HepG2 (cell line): ENCODE measurements at regions not wholly inside any gene's neighbourhood (a gene's known extent, or its start where the extent isn't known, plus 50 kb on each side); places are given as distances from the start of the nearest gene placed in this dataset.

Source experiments
- ATAC-seq: fragments of 200-7000 bp; cut with Tn5 transposase; 3 replicates; pipeline ENCODE4 v1.9.1; 2020; ENCODE audit warnings: mild to moderate bottlenecking, moderate library complexity
- BruUV-seq: library from RNA; stranded (reverse); fragments of 400-500 nt; replicated peaks from 2 replicates; lab custom pipeline; 2021; lab: Mats Ljungman, UMichigan
- CTCF ChIA-PET: fragments of 300-600 bp; formaldehyde crosslinking; extraction: SDS; loops from one replicate; lab custom pipeline; 2021; ENCODE audit warnings: low total read pairs, inconsistent platforms, low intra/inter-chr PET ratio; lab: Yijun Ruan, JAX
- POLR2A ChIA-PET: fragments of 350-600 bp; sonication (Branson Sonifier 250); formaldehyde crosslinking; loops from one replicate; lab custom pipeline; 2020; ENCODE audit warnings: antibody characterized with exemption, inconsistent platforms; lab: Yijun Ruan, JAX
- DNase-seq: peaks from one replicate; pipeline ENCODE4 v3.0.0-alpha.2; 2015; ENCODE audit warnings: low spot score
- FAIRE-seq: peaks from 3 replicates; lab custom pipeline; 2011; peaks lifted over from hg19 to GRCh38; lab: Jason Lieb, UNC
- H2AFZ ChIP-seq: one replicate; pipeline ENCODE4 v1.6.1; 2011; ENCODE audit warnings: low read length, inconsistent platforms
- H3K27ac ChIP-seq: fragments of 300-600 bp; 3 replicates; pipeline ENCODE4 v1.8.0; 2011; ENCODE audit warnings: mixed run types, mild to moderate bottlenecking, mixed read lengths, low read length, inconsistent platforms; ENCODE audit not compliant: insufficient read depth; ENCODE audit errors: extremely low read length
- H3K27me3 ChIP-seq, 2 experiments: fragments of 200-600 bp in 1 of 2; 2 replicates in 1 of 2; 3 replicates in 1 of 2; pipeline versions ENCODE4 v1.6.0 to v1.8.0; 2011; ENCODE audit warnings: low read length in 2 of 2, mild to moderate bottlenecking in 2 of 2, moderate library complexity in 2 of 2, inconsistent platforms in 1 of 2; ENCODE audit not compliant: insufficient read depth in 2 of 2, control insufficient read depth in 1 of 2
- H3K36me3 ChIP-seq, 2 experiments: fragments of 200-600 bp in 1 of 2; replicated peaks in 1 of 2; 2 replicates in 1 of 2; 3 replicates in 1 of 2; pipeline versions ENCODE4 v1.5.1 to v1.8.0; 2011; ENCODE audit warnings: low read length in 2 of 2, inconsistent platforms in 1 of 2; ENCODE audit not compliant: insufficient read depth in 2 of 2, control insufficient read depth in 1 of 2
- H3K4me1 ChIP-seq: 2 replicates; pipeline ENCODE4 v1.5.1; 2012; ENCODE audit warnings: low read length, inconsistent platforms; ENCODE audit not compliant: insufficient read depth
- H3K4me2 ChIP-seq: 2 replicates; pipeline ENCODE4 v1.6.0; 2011; ENCODE audit warnings: low read depth, low read length, inconsistent platforms
- H3K4me3 ChIP-seq, 3 experiments: fragments of 200-600 bp in 1 of 3; sonication (generic), shearing (Covaris generic) in 1 of 3; replicated peaks in 1 of 3; 2 replicates each; pipeline ENCODE4 v1.5.1; 2011 to 2016; ENCODE audit warnings: low read length in 3 of 3, inconsistent platforms in 2 of 3, low read depth in 2 of 3, mild to moderate bottlenecking in 2 of 3, control low read depth in 1 of 3, mixed read lengths in 1 of 3; ENCODE audit not compliant: insufficient read depth in 1 of 3
- H3K79me2 ChIP-seq: one replicate; pipeline ENCODE4 v1.6.1; 2011; ENCODE audit warnings: low read length, inconsistent platforms; ENCODE audit not compliant: insufficient read depth
- H3K9ac ChIP-seq: 2 replicates; pipeline ENCODE4 v1.6.0; 2011; ENCODE audit warnings: mild to moderate bottlenecking, low read depth, low read length, inconsistent platforms; ENCODE audit not compliant: insufficient read depth
- H3K9me3 ChIP-seq: 2 replicates; pipeline ENCODE4 v1.5.1; 2012; ENCODE audit warnings: mild to moderate bottlenecking, low read length
- H4K20me1 ChIP-seq: 2 replicates; pipeline ENCODE4 v1.6.0; 2011; ENCODE audit warnings: inconsistent platforms, mild to moderate bottlenecking, low read length, moderate library complexity; ENCODE audit not compliant: insufficient read depth
- ADNP ChIP-seq: sonication (generic); formaldehyde crosslinking; IDR thresholded peaks from 2 replicates; pipeline ENCODE4 v1.4.0; 2020; ENCODE audit warnings: missing genetic modification reagents
- BRF2 ChIP-seq: sonication (generic); formaldehyde crosslinking; IDR thresholded peaks from 2 replicates; pipeline ENCODE4 v1.8.1; 2022; ENCODE audit warnings: mild to moderate bottlenecking, missing genetic modification reagents
- ELF1 ChIP-seq: sonication (generic); formaldehyde crosslinking; IDR thresholded peaks from 2 replicates; pipeline ENCODE4 v1.4.0; 2020; ENCODE audit warnings: missing genetic modification reagents
- KAT8 ChIP-seq: IDR thresholded peaks from 2 replicates; pipeline ENCODE4 v1.6.1; 2016; ENCODE audit warnings: missing genetic modification reagents, missing compliant biosample characterization
- MLLT10 ChIP-seq: sonication (generic); formaldehyde crosslinking; IDR thresholded peaks from 2 replicates; pipeline ENCODE4 v1.4.0; 2020; ENCODE audit warnings: missing genetic modification reagents
- NFIC ChIP-seq: IDR thresholded peaks from 2 replicates; pipeline ENCODE4 v1.6.1; 2012; ENCODE audit warnings: mild to moderate bottlenecking, low read length, inconsistent platforms
- SP1 ChIP-seq, 2 experiments: fragments of 450-650 bp in 1 of 2; sonication (generic) in 1 of 2; formaldehyde crosslinking in 1 of 2; IDR thresholded peaks; 2 replicates each; pipeline versions ENCODE4 v1.4.0 to v1.6.1; 2016 to 2020; ENCODE audit warnings: missing genetic modification reagents in 1 of 2
- TAF1 ChIP-seq: sonication (generic); formaldehyde crosslinking; IDR thresholded peaks from 2 replicates; pipeline ENCODE4 v1.4.0; 2020; ENCODE audit warnings: missing genetic modification reagents
- TBX2 ChIP-seq: sonication (generic); formaldehyde crosslinking; IDR thresholded peaks from 2 replicates; pipeline ENCODE4 v1.5.0; 2020; ENCODE audit warnings: missing genetic modification reagents, mild to moderate bottlenecking, borderline replicate concordance
- TFE3 ChIP-seq: IDR thresholded peaks from 2 replicates; pipeline ENCODE4 v1.6.1; 2016
- ZBTB14 ChIP-seq: sonication (generic); formaldehyde crosslinking; IDR thresholded peaks from 2 replicates; pipeline ENCODE4 v1.4.0; 2020; ENCODE audit warnings: missing genetic modification reagents
- ZFP36 ChIP-seq: fragments of 150-350 bp; IDR thresholded peaks from 2 replicates; pipeline ENCODE4 v1.6.1; 2018; ENCODE audit warnings: borderline replicate concordance, low read length, low read depth; ENCODE audit not compliant: partially characterized antibody
- ZFP91 ChIP-seq: sonication (generic); formaldehyde crosslinking; IDR thresholded peaks from 2 replicates; pipeline ENCODE4 v1.9.0; 2022; ENCODE audit warnings: missing genetic modification reagents, mild to moderate bottlenecking, borderline replicate concordance
- ZNF883 ChIP-seq: sonication (generic); formaldehyde crosslinking; IDR thresholded peaks from 2 replicates; pipeline ENCODE4 v1.5.1; 2020; ENCODE audit warnings: mild to moderate bottlenecking, missing genetic modification reagents; ENCODE audit errors: not compliant biosample characterization
- WGBS: methylation state at CpG from one replicate; pipeline ENCODE4 v1.1.6; 2017; ENCODE audit warnings: low lambda C conversion rate; 5-methylcytosine and 5-hydroxymethylcytosine counted together
- in situ Hi-C: cut with HindIII; loops from 2 replicates; pipeline ENCODE4 v1.10.0; 2017; ENCODE audit warnings: low pct_unique_long_range_greater_than_20kb; ENCODE audit not compliant: extremely low pct_ligation_motif_present
- intact Hi-C: fragments of 100-400 bp; cut with micrococcal nuclease; formaldehyde crosslinking; loops from one replicate; pipeline ENCODE4 v1.10.0; 2022; ENCODE audit not compliant: unreplicated experiment

GRCh38 chr7:121624958-121625357, 228.8 kb upstream of the FAM3C start (continued):
- TF ChIP-seq ZFP91 = no peak

GRCh38 chr7:121623130-121623872, 227.2 kb upstream of the FAM3C start:
- Histone ChIP-seq H3K4me1 (no peaks in the 10 kb centered on the region), H3K4me2 (no peak overlapping the region), H3K4me3 (no peak overlapping the region), H3K9me3 (no peaks in the 10 kb centered on the region), H3K36me3 (no peaks in the 10 kb centered on the region), H2AFZ (no peak overlapping the region), H3K27ac (no peak overlapping the region), H4K20me1 (no peaks in the 10 kb centered on the region), H3K9ac (no peak overlapping the region), H3K27me3 (no peaks in the 10 kb centered on the region; a peak in 1 of 5 replicates), H3K79me2 (no peaks in the 10 kb centered on the region)
- ChIA-PET POLR2A (no interaction called here), CTCF (no interaction called here)
- ATAC-seq (no peak), FAIRE-seq (no peak), DNase-seq (no peak)
- TF ChIP-seq SP1 (IDR thresholded peaks at IDR 0.05) = no peak
- TF ChIP-seq SP1 (CRISPR knock-in tag; IDR thresholded peaks at IDR 0.05) = no peak
- no peak for TF ChIP-seq KAT8
- TF ChIP-seq NFIC = no peak
- TF ChIP-seq ELF1 (CRISPR knock-in tag) = no peak
- no peak for TF ChIP-seq TFE3 (CRISPR knock-in tag)
- TF ChIP-seq BRF2 (CRISPR knock-in tag) = no peak
- no peak for TF ChIP-seq MLLT10
- TF ChIP-seq ZNF883 (CRISPR knock-in tag) = no peak
- no peak for TF ChIP-seq TAF1 (CRISPR knock-in tag)
- TF ChIP-seq ZFP36 = no peak
- TF ChIP-seq TBX2 (CRISPR knock-in tag) = no peak
- no peak for TF ChIP-seq ZBTB14 (CRISPR knock-in tag)
- TF ChIP-seq ADNP (CRISPR knock-in tag) = no peak
- 7% methylated on average over 6 of the region's 6 CpGs for WGBS
- BruUV-seq = no TSS peak
- in situ Hi-C loops (no loop called here), intact Hi-C loops (no loop called here)
